Ascending aorta (tissue), 2 donors: ENCODE measurements at regions not wholly inside any gene's neighbourhood (a gene's known extent, or its start where the extent isn't known, plus 50 kb on each side); places are given as distances from the start of the nearest gene placed in this dataset.

ENCODE experiments used
- DNase-seq, 2 donors: peaks; one replicate each; pipeline ENCODE4 v3.0.0-alpha.2; 2019; ENCODE audit warnings: low spot score in 2 of 2
- H3K27ac ChIP-seq, 2 donors: fragments of 200-600 bp; sonication (generic); one replicate each; pipeline ENCODE4 v1.5.1; 2016 to 2017; ENCODE audit warnings: mild to moderate bottlenecking in 1 of 2
- H3K27me3 ChIP-seq: fragments of 200-600 bp; sonication (generic); one replicate; pipeline ENCODE4 v1.5.1; 2017
- H3K36me3 ChIP-seq, 2 donors: fragments of 200-600 bp; sonication (generic); one replicate each; pipeline ENCODE4 v1.5.1; 2016
- H3K4me1 ChIP-seq, 2 donors: fragments of 200-600 bp; sonication (generic); one replicate each; pipeline ENCODE4 v1.5.1; 2016 to 2017; ENCODE audit warnings: mild to moderate bottlenecking in 1 of 2
- H3K4me3 ChIP-seq, 2 donors: fragments of 200-600 bp; sonication (generic); one replicate each; pipeline ENCODE4 v1.5.1; 2016 to 2017; ENCODE audit warnings: mild to moderate bottlenecking in 1 of 2
- H3K9me3 ChIP-seq, 2 donors: fragments of 200-600 bp; sonication (generic); one replicate each; pipeline ENCODE4 v1.5.1; 2016
- CTCF ChIP-seq, 3 experiments: fragments of 200-600 bp in 2 of 3; fragments of 450-650 bp in 1 of 3; sonication (generic) in 2 of 3; IDR thresholded peaks; one replicate each; pipeline ENCODE4 v1.5.1; 2016 to 2019; ENCODE audit warnings: antibody characterized with exemption in 3 of 3, mild to moderate bottlenecking in 1 of 3, moderate library complexity in 1 of 3
- intact Hi-C: fragments of 100-400 bp; cut with DNase I; formaldehyde crosslinking; loops from one replicate; pipeline ENCODE4 v1.15.1; 2023

- no peak for TF ChIP-seq CTCF (IDR thresholded peaks at IDR 0.05)
- no peak for DNase-seq
- Histone ChIP-seq H3K4me1 (no peaks in the 10 kb centered on the region), H3K4me3 (no peak overlapping the region), H3K9me3 (no peaks in the 10 kb centered on the region), H3K36me3 (no peaks in the 10 kb centered on the region), H3K27me3 (no peaks in the 10 kb centered on the region), H3K27ac (no peak overlapping the region)
- intact Hi-C loops = no loop called here
These were observed 802.3 kb upstream of the PRR20A start for GRCh38 chr13:56338421-56338820.

- DNase-seq = no peak
- Histone ChIP-seq H3K4me3 (no peak overlapping the region), H3K27ac (no peak overlapping the region), H3K9me3 (no peaks in the 10 kb centered on the region), H3K27me3 (no peaks in the 10 kb centered on the region), H3K4me1 (no peaks in the 10 kb centered on the region), H3K36me3 (no peaks in the 10 kb centered on the region)
- intact Hi-C loops = no loop called here
- no peak for TF ChIP-seq CTCF (IDR thresholded peaks at IDR 0.05)
These were observed 793.7 kb upstream of the PRR20A start for GRCh38 chr13:56347014-56347413.

- Histone ChIP-seq H3K4me1 (no peaks in the 10 kb centered on the region), H3K9me3 (no peaks in the 10 kb centered on the region), H3K27me3 (no peaks in the 10 kb centered on the region), H3K4me3 (no peak overlapping the region), H3K27ac (no peak overlapping the region), H3K36me3 (no peaks in the 10 kb centered on the region)
- DNase-seq = no peak
- no peak for TF ChIP-seq CTCF (IDR thresholded peaks at IDR 0.05)
- intact Hi-C loops = no loop called here
These were observed 790.9 kb upstream of the PRR20A start for GRCh38 chr13:56349866-56350265.

- H3K27me3 ChIP-seq = no peaks in the 10 kb centered on the region
- no peaks in the 10 kb centered on the region for H3K9me3 ChIP-seq
- intact Hi-C loops = no loop called here
- no peak overlapping the region for H3K27ac ChIP-seq
- no peak for DNase-seq
- no peaks in the 10 kb centered on the region for H3K36me3 ChIP-seq
- H3K4me3 ChIP-seq = no peak overlapping the region
- H3K4me1 ChIP-seq = no peaks in the 10 kb centered on the region
- TF ChIP-seq CTCF (IDR thresholded peaks at IDR 0.05) = no peak
These were observed 789.7 kb upstream of the PRR20A start for GRCh38 chr13:56351041-56351440.

- TF ChIP-seq CTCF (IDR thresholded peaks at IDR 0.05) = no peak
- intact Hi-C loops = no loop called here
- Histone ChIP-seq H3K4me3 (no peak overlapping the region), H3K27ac (no peak overlapping the region), H3K9me3 (no peaks in the 10 kb centered on the region), H3K36me3 (no peaks in the 10 kb centered on the region), H3K4me1 (no peaks in the 10 kb centered on the region), H3K27me3 (no peaks in the 10 kb centered on the region)
- no peak for DNase-seq
These were observed 788.4 kb upstream of the PRR20A start for GRCh38 chr13:56352361-56352760.

GRCh38 chr13:56352901-56353300, 787.8 kb upstream of the PRR20A start:
- Histone ChIP-seq H3K9me3 (no peaks in the 10 kb centered on the region), H3K4me3 (no peak overlapping the region), H3K36me3 (no peaks in the 10 kb centered on the region), H3K4me1 (no peaks in the 10 kb centered on the region), H3K27me3 (no peaks in the 10 kb centered on the region), H3K27ac (no peak overlapping the region)
- DNase-seq = no peak
- intact Hi-C loops = no loop called here
- no peak for TF ChIP-seq CTCF (IDR thresholded peaks at IDR 0.05)
